ENCODE measurements at regions not wholly inside any gene's neighbourhood (a gene's known extent, or its start where the extent isn't known, plus 50 kb on each side); places are given as distances from the start of the nearest gene placed in this dataset.
"Not testable (repeated sequence)": the region's sequence is repeated elsewhere in the genome, so short reads cannot be mapped to it uniquely, and the experiment has no call there.

GRCh38 chrX:14302561-14302960 lies 226.8 kb upstream of the GLRA2 start:
- POLR2A ChIA-PET; H3K36me3 ChIP-seq (ENCODE audit: control insufficient read depth in 4 of 4, insufficient read depth in 4 of 4, low read length in 3 of 4); CTCF ChIA-PET; H3K27me3 ChIP-seq (replicated peaks in 2 of 5; ENCODE audit: control insufficient read depth in 4 of 5, insufficient read depth in 5 of 5, low read length in 4 of 5); DNase-seq; H3K4me3 ChIP-seq (ENCODE audit: control insufficient read depth in 1 of 7, extremely low read depth in 1 of 7, insufficient read depth in 4 of 7, low read depth in 2 of 7, low read length in 6 of 7); H3K4me1 ChIP-seq (ENCODE audit: control extremely low read depth in 1 of 4, control insufficient read depth in 4 of 4, insufficient read depth in 4 of 4, low read length in 3 of 4); H3K9me3 ChIP-seq (ENCODE audit: control extremely low read depth in 1 of 5, control insufficient read depth in 4 of 5, insufficient read depth in 2 of 5, low read depth in 1 of 5, low read length in 4 of 5); H3K27ac ChIP-seq (ENCODE audit: insufficient read depth in 1 of 2, low read depth in 1 of 2, low read length in 2 of 2, poor library complexity in 1 of 2, severe bottlenecking in 2 of 2): not testable (repeated sequence)
- 97% methylated on average over 8 of the region's 28 CpGs for WGBS (ENCODE audit: insufficient coverage)

DNA sequence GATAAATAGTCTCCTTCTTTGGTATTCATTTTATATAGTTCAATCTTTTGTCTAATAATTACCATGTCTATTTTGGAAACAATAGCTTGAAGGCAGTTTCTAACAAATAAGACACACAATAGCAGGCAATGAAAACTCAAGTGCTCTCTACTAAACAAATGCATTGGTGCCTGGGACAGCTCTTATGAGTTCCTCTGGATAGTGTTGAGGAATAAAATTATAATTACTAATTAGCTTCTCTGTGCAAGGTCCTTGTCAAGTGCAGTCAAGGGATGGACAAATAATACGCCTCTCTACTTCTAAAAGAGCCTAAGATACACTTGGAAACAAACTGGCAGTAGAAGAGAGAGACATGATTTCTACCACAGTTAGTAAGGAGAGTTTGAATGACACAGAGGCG lies 229.0 kb upstream of the GLRA2 start:
- no peaks in the 10 kb centered on the region for H3K4me1 ChIP-seq (ENCODE audit: control extremely low read depth in 1 of 4, control insufficient read depth in 4 of 4, insufficient read depth in 4 of 4, low read length in 3 of 4)
- H3K9me3 ChIP-seq (ENCODE audit: control extremely low read depth in 1 of 5, control insufficient read depth in 4 of 5, insufficient read depth in 2 of 5, low read depth in 1 of 5, low read length in 4 of 5): no peaks in the 10 kb centered on the region
- ChIA-PET CTCF (no interaction called here), POLR2A (no interaction called here)
- H3K27ac ChIP-seq (ENCODE audit: insufficient read depth in 1 of 2, low read depth in 1 of 2, low read length in 2 of 2, poor library complexity in 1 of 2, severe bottlenecking in 2 of 2): no peak overlapping the region
- WGBS (ENCODE audit: insufficient coverage): 84% methylated on average over 2 of the region's 2 CpGs
- no peak for DNase-seq
- no peak overlapping the region for H3K4me3 ChIP-seq (ENCODE audit: control insufficient read depth in 1 of 7, extremely low read depth in 1 of 7, insufficient read depth in 4 of 7, low read depth in 2 of 7, low read length in 6 of 7)
- no peaks in the 10 kb centered on the region for H3K36me3 ChIP-seq (ENCODE audit: control insufficient read depth in 4 of 4, insufficient read depth in 4 of 4, low read length in 3 of 4)
- H3K27me3 ChIP-seq (replicated peaks in 2 of 5; ENCODE audit: control insufficient read depth in 4 of 5, insufficient read depth in 5 of 5, low read length in 4 of 5): no peaks in the 10 kb centered on the region

GRCh38 chrX:14295426-14295825 lies 233.9 kb upstream of the GLRA2 start:
- Histone ChIP-seq H3K4me1 (ENCODE audit: control extremely low read depth in 1 of 4, control insufficient read depth in 4 of 4, insufficient read depth in 4 of 4, low read length in 3 of 4) (no peaks in the 10 kb centered on the region), H3K36me3 (ENCODE audit: control insufficient read depth in 4 of 4, insufficient read depth in 4 of 4, low read length in 3 of 4) (no peaks in the 10 kb centered on the region), H3K27me3 (replicated peaks in 2 of 5; ENCODE audit: control insufficient read depth in 4 of 5, insufficient read depth in 5 of 5, low read length in 4 of 5) (no peaks in the 10 kb centered on the region), H3K27ac (ENCODE audit: insufficient read depth in 1 of 2, low read depth in 1 of 2, low read length in 2 of 2, poor library complexity in 1 of 2, severe bottlenecking in 2 of 2) (no peak overlapping the region), H3K9me3 (ENCODE audit: control extremely low read depth in 1 of 5, control insufficient read depth in 4 of 5, insufficient read depth in 2 of 5, low read depth in 1 of 5, low read length in 4 of 5) (peaks cover 0 to 2% (median 0%) of the 10 kb centered on the region in 5 experiments), H3K4me3 (ENCODE audit: control insufficient read depth in 1 of 7, extremely low read depth in 1 of 7, insufficient read depth in 4 of 7, low read depth in 2 of 7, low read length in 6 of 7) (no peak overlapping the region)
- ChIA-PET CTCF (no interaction called here), POLR2A (no interaction called here)
- no peak for DNase-seq

DNA sequence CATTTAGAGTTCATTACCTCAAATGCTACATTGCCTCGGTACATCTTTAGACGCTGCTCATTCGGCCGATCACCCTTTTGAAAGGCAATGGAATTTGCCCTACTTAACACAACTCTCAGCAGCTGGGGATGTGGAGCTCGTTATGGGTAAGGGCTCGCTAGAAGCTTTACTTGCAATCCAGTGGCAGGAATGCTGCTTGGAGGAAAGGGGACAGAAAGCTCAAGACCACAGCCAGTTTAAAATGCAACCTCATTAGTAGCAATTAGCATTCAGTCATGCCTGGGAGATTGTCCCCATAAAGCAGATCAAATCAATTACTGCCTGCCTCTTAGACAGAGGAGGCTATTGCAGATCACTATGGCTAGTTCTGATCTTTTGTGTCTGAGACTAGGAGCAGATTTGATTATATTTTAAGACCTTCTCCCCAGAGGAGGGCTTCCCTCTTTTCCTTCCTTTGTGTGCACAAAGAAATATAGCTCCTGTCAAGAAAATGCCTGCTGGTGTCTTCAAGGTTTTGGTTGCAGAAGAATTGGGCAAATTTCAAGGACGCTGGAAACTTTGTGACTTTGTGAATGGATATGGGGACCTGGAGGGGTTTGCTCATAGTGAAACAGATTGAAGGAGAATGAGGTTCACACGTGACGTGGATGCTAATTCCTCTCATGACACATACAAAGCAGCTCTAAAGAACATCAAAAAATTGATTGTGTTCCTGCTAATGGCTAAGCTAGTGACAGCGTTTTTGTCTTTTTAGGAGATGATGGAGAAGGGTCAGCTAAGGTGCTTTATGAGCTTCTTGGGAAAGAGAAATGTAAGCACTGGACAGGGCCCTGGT lies 237.5 kb upstream of the GLRA2 start:
- H3K9me3 ChIP-seq (ENCODE audit: control extremely low read depth in 1 of 5, control insufficient read depth in 4 of 5, insufficient read depth in 2 of 5, low read depth in 1 of 5, low read length in 4 of 5): peaks cover 0 to 2% (median 0%) of the 10 kb centered on the region in 5 experiments

DNA sequence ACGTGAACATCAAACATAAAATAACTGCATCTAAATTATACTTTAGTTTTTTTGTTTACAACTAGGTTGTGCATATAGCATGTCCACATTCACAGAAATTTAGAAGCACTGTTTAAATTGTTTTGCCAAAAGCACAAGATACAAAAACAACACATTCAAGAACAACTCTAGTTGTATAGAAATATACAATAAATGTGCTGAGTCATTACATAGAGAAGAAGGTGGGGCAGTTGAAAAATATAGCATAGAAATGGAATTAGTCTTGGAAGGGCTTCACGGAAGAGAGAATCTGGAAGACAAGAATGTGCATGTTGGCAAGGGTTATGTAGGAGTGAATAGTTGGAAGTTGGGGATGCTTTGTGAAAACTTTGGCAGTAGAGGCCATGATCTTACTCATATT lies 239.0 kb upstream of the GLRA2 start:
- DNase-seq: no peak
- ChIA-PET CTCF (no interaction called here), POLR2A (no interaction called here)
- WGBS (ENCODE audit: insufficient coverage): 83% methylated on average over 1 of the region's 2 CpGs
- Histone ChIP-seq H3K9me3 (ENCODE audit: control extremely low read depth in 1 of 5, control insufficient read depth in 4 of 5, insufficient read depth in 2 of 5, low read depth in 1 of 5, low read length in 4 of 5) (peaks cover 0 to 2% (median 0%) of the 10 kb centered on the region in 5 experiments), H3K36me3 (ENCODE audit: control insufficient read depth in 4 of 4, insufficient read depth in 4 of 4, low read length in 3 of 4) (no peaks in the 10 kb centered on the region), H3K4me3 (ENCODE audit: control insufficient read depth in 1 of 7, extremely low read depth in 1 of 7, insufficient read depth in 4 of 7, low read depth in 2 of 7, low read length in 6 of 7) (no peak overlapping the region), H3K4me1 (ENCODE audit: control extremely low read depth in 1 of 4, control insufficient read depth in 4 of 4, insufficient read depth in 4 of 4, low read length in 3 of 4) (no peaks in the 10 kb centered on the region), H3K27me3 (replicated peaks in 2 of 5; ENCODE audit: control insufficient read depth in 4 of 5, insufficient read depth in 5 of 5, low read length in 4 of 5) (no peaks in the 10 kb centered on the region), H3K27ac (ENCODE audit: insufficient read depth in 1 of 2, low read depth in 1 of 2, low read length in 2 of 2, poor library complexity in 1 of 2, severe bottlenecking in 2 of 2) (no peak overlapping the region)

More for the DNA sequence above, 237.5 kb upstream of the GLRA2 start:
- ChIA-PET CTCF (no interaction called here), POLR2A (no interaction called here)
- Histone ChIP-seq H3K4me3 (ENCODE audit: control insufficient read depth in 1 of 7, extremely low read depth in 1 of 7, insufficient read depth in 4 of 7, low read depth in 2 of 7, low read length in 6 of 7) (no peak overlapping the region), H3K27me3 (replicated peaks in 2 of 5; ENCODE audit: control insufficient read depth in 4 of 5, insufficient read depth in 5 of 5, low read length in 4 of 5) (no peaks in the 10 kb centered on the region), H3K36me3 (ENCODE audit: control insufficient read depth in 4 of 4, insufficient read depth in 4 of 4, low read length in 3 of 4) (no peaks in the 10 kb centered on the region), H3K27ac (ENCODE audit: insufficient read depth in 1 of 2, low read depth in 1 of 2, low read length in 2 of 2, poor library complexity in 1 of 2, severe bottlenecking in 2 of 2) (no peak overlapping the region), H3K4me1 (ENCODE audit: control extremely low read depth in 1 of 4, control insufficient read depth in 4 of 4, insufficient read depth in 4 of 4, low read length in 3 of 4) (no peaks in the 10 kb centered on the region)
- WGBS (ENCODE audit: insufficient coverage): 60% methylated on average over 7 of the region's 10 CpGs
- no peak for DNase-seq

- CTCF ChIA-PET: no interaction called here
- Histone ChIP-seq H3K27me3 (replicated peaks in 2 of 5; ENCODE audit: control insufficient read depth in 4 of 5, insufficient read depth in 5 of 5, low read length in 4 of 5) (no peaks in the 10 kb centered on the region), H3K4me3 (ENCODE audit: control insufficient read depth in 1 of 7, extremely low read depth in 1 of 7, insufficient read depth in 4 of 7, low read depth in 2 of 7, low read length in 6 of 7) (no peak overlapping the region), H3K4me1 (ENCODE audit: control extremely low read depth in 1 of 4, control insufficient read depth in 4 of 4, insufficient read depth in 4 of 4, low read length in 3 of 4) (no peaks in the 10 kb centered on the region), H3K36me3 (ENCODE audit: control insufficient read depth in 4 of 4, insufficient read depth in 4 of 4, low read length in 3 of 4) (no peaks in the 10 kb centered on the region), H3K27ac (ENCODE audit: insufficient read depth in 1 of 2, low read depth in 1 of 2, low read length in 2 of 2, poor library complexity in 1 of 2, severe bottlenecking in 2 of 2) (no peak overlapping the region), H3K9me3 (ENCODE audit: control extremely low read depth in 1 of 5, control insufficient read depth in 4 of 5, insufficient read depth in 2 of 5, low read depth in 1 of 5, low read length in 4 of 5) (no peaks in the 10 kb centered on the region)
- POLR2A ChIA-PET: no interaction called here
- 88% methylated on average over 1 of the region's 1 CpG for WGBS (ENCODE audit: insufficient coverage)
- DNase-seq: no peak
These were observed 245.0 kb upstream of the GEMIN8 start for GRCh38 chrX:14274691-14275090.

DNA sequence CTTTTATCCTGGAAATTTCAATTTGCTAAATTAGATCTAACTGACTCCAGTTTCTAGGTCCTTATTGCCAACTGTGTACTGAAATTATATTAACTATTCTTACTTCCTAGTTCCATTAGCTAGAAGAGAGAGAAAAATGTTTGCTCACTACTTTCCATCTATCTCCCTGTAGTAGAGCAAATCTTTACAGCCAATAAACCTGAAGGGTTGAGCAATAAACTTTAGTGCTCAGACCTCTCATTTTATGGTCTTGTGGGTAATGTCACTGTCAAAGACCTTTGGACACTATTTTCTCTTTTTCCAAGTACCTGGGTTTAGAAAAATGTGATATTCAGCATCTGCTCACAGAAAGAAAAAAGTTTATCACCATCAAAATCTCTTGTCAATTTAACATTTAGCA lies 237.5 kb upstream of the GEMIN8 start:
- POLR2A ChIA-PET: no interaction called here
- DNase-seq: no peak
- H3K9me3 ChIP-seq (ENCODE audit: control extremely low read depth in 1 of 5, control insufficient read depth in 4 of 5, insufficient read depth in 2 of 5, low read depth in 1 of 5, low read length in 4 of 5): no peaks in the 10 kb centered on the region
- no peak overlapping the region for H3K27ac ChIP-seq (ENCODE audit: insufficient read depth in 1 of 2, low read depth in 1 of 2, low read length in 2 of 2, poor library complexity in 1 of 2, severe bottlenecking in 2 of 2)
- CTCF ChIA-PET: no interaction called here
- H3K4me1 ChIP-seq (ENCODE audit: control extremely low read depth in 1 of 4, control insufficient read depth in 4 of 4, insufficient read depth in 4 of 4, low read length in 3 of 4): no peaks in the 10 kb centered on the region
- H3K27me3 ChIP-seq (replicated peaks in 2 of 5; ENCODE audit: control insufficient read depth in 4 of 5, insufficient read depth in 5 of 5, low read length in 4 of 5): no peaks in the 10 kb centered on the region
- H3K36me3 ChIP-seq (ENCODE audit: control insufficient read depth in 4 of 4, insufficient read depth in 4 of 4, low read length in 3 of 4): no peaks in the 10 kb centered on the region
- H3K4me3 ChIP-seq (ENCODE audit: control insufficient read depth in 1 of 7, extremely low read depth in 1 of 7, insufficient read depth in 4 of 7, low read depth in 2 of 7, low read length in 6 of 7): no peak overlapping the region

All from common myeloid progenitor, CD34-positive (primary cell).